ENCODE measurements at regions not wholly inside any gene's neighbourhood (a gene's known extent, or its start where the extent isn't known, plus 50 kb on each side); places are given as distances from the start of the nearest gene placed in this dataset.

DNA sequence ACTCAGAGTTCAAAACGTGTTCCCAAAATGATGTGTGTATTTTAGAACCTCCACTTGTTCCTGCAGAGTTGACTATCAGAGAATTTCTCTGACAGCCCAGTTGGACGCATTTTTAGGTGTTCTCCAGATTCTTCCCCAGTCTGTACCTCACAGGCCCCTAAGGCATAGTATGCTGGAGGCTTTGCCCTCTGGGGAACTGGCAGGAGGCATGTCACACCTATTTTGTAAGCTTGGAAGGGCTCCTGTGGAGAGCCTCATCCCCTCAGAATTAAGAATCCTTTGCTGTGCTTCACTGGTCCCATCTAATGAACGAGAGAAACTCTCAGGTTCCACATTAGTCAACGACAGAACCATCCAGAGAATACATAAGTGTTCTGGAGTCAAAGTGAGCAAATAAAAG lies 144.1 kb upstream of the SLC30A5 start:
- ATAC-seq, result no peak
- H3K9me3 Mint-ChIP-seq, result no peaks in the 10 kb centered on the region
- H3K36me3 Mint-ChIP-seq, result no peaks in the 10 kb centered on the region
- no peak overlapping the region for H3K27ac Mint-ChIP-seq
- DNase-seq (ENCODE audit: low spot score in 2 of 2), result no peak

GRCh38 chr5:68950125-68950524 lies 143.7 kb upstream of the SLC30A5 start:
- no peak overlapping the region for H3K27ac Mint-ChIP-seq
- no peaks in the 10 kb centered on the region for H3K36me3 Mint-ChIP-seq
- ATAC-seq (no peak), DNase-seq (ENCODE audit: low spot score in 2 of 2) (no peak)
- no peaks in the 10 kb centered on the region for H3K9me3 Mint-ChIP-seq

DNA sequence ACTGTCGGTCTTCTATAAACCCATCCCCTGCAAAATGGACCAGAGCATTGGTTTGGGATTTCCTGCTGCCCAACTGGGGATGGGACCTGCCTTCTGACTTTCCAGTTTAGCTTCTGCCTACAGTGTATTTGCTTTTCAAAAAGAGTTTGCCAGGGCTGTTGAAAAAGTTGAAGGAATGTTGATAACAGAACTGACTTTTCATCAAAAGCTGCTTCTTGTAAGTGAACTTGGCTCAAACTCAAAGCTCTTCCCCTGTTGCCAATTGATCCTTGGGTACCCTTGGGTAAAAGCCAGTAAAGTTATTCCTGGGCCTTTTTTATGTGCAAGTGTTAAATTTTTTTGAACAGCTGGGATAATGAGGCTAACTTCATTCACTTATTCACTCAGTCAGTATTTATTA lies 142.9 kb upstream of the SLC30A5 start:
- Mint-ChIP-seq H3K27ac (no peak overlapping the region), H3K36me3 (no peaks in the 10 kb centered on the region), H3K9me3 (no peaks in the 10 kb centered on the region)
- ATAC-seq (no peak), DNase-seq (ENCODE audit: low spot score in 2 of 2) (no peak)

GRCh38 chr5:68953231-68953874 lies 140.5 kb upstream of the SLC30A5 start:
- H3K27ac Mint-ChIP-seq, result no peak overlapping the region
- DNase-seq (ENCODE audit: low spot score in 2 of 2) (no peak), ATAC-seq (no peak)
- no peaks in the 10 kb centered on the region for H3K9me3 Mint-ChIP-seq
- no peaks in the 10 kb centered on the region for H3K36me3 Mint-ChIP-seq

DNA sequence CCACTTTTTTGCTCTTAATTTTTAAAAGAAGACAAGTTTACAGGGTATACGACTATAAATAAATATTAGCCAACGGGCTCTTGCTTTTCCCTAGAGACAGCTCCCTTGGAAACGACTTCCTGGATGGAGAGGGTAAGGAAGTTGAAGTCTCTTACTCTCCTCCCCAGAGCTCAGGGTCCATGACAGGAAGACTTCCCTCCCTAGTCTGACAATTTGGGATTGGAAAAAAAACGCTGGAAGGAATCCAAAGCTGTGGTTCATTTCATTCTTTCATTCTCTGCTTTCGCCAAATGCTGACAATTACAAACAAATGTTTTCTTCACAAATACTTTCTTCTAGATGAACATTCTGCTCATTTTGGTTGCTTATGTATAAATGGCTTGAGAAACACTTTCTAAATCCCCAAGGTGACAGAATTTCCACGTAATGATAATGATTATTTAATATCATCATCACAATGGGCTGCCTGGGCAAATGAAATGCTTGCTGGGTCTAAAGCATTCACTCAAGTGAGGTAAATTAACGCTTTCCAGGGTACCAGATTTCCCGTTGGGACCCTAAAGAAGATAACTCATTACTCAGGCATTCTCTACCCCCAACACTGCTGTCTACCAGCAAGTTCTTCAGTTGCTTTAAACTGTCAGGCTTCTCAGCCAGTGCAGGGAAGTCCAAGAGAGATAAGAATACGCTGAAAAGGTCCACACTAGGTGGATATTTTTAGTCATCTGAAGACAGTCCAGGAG lies 139.8 kb upstream of the SLC30A5 start:
- no peak for DNase-seq (ENCODE audit: low spot score in 2 of 2)
- H3K27ac Mint-ChIP-seq, result no peak overlapping the region
- H3K9me3 Mint-ChIP-seq, result no peaks in the 10 kb centered on the region
- no peaks in the 10 kb centered on the region for H3K36me3 Mint-ChIP-seq
- ATAC-seq, result no peak

- Mint-ChIP-seq H3K9me3 (no peaks in the 10 kb centered on the region), H3K36me3 (no peaks in the 10 kb centered on the region), H3K27ac (no peak overlapping the region)
- DNase-seq (ENCODE audit: low spot score in 2 of 2) (no peak), ATAC-seq (no peak)
Measured at GRCh38 chr5:68954618-68954910, 139.2 kb upstream of the SLC30A5 start.

- DNase-seq (ENCODE audit: low spot score in 2 of 2) (no peak), ATAC-seq (no peak)
Measured at GRCh38 chr5:68957591-68957990, 136.2 kb upstream of the SLC30A5 start.

GRCh38 chr5:68958428-68958827 lies 135.4 kb upstream of the SLC30A5 start:
- Mint-ChIP-seq H3K36me3 (no peaks in the 10 kb centered on the region), H3K9me3 (no peaks in the 10 kb centered on the region), H3K27ac (no peak overlapping the region)
- DNase-seq (ENCODE audit: low spot score in 2 of 2), result no peak
- no peak for ATAC-seq

More at GRCh38 chr5:68957591-68957990, 136.2 kb upstream of the SLC30A5 start:
- H3K9me3 Mint-ChIP-seq, result no peaks in the 10 kb centered on the region
- H3K36me3 Mint-ChIP-seq, result no peaks in the 10 kb centered on the region
- no peak overlapping the region for H3K27ac Mint-ChIP-seq

GRCh38 chr5:68960456-68960855 lies 133.4 kb upstream of the SLC30A5 start:
- ATAC-seq (no peak), DNase-seq (ENCODE audit: low spot score in 2 of 2) (no peak)
- Mint-ChIP-seq H3K9me3 (no peaks in the 10 kb centered on the region), H3K36me3 (no peaks in the 10 kb centered on the region), H3K27ac (no peak overlapping the region)

- Mint-ChIP-seq H3K27ac (no peak overlapping the region), H3K36me3 (no peaks in the 10 kb centered on the region), H3K9me3 (no peaks in the 10 kb centered on the region)
- ATAC-seq (no peak), DNase-seq (ENCODE audit: low spot score in 2 of 2) (no peak)
Measured at GRCh38 chr5:68960961-68961360, 132.9 kb upstream of the SLC30A5 start.

- no peaks in the 10 kb centered on the region for H3K9me3 Mint-ChIP-seq
Measured at GRCh38 chr5:68961762-68962161, 132.1 kb upstream of the SLC30A5 start.

DNA sequence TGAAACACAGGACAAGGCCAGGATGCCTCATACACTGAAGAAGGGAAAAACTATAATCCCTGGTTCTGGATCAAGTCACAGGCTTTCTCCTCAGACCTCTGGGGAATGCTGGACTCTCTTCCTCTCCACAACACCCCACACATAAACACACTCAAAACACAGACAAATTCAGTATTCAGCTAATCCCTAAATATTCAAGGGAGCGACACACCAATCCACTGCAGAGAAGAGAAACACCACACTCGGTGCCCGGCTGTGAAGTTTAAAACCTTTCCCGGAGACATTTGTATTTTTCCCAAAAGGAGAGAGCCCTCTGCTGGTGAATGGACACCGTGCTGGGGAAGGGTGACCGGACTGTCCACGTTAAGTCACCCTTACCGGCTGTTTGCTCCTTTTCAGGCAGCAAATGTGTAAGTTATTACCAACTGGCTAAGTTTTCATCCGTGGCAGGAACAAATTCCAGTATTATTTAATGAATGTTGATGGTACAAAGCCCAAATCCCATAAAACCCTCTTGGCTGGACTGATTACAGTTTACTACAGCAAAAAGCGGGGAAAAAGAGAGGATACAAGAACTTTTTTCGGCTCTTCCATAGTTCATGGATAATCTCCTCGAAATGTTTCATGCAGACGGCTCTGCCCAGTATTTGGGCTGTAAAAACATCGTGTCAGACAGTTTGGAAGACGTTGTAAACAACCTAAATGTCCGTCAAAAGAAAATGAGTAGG lies 130.9 kb upstream of the SLC30A5 start:
- ATAC-seq (no peak), DNase-seq (ENCODE audit: low spot score in 2 of 2) (peak in 1 of 2 donors; percentile 5)
- no peaks in the 10 kb centered on the region for H3K36me3 Mint-ChIP-seq
- no peaks in the 10 kb centered on the region for H3K9me3 Mint-ChIP-seq
- H3K27ac Mint-ChIP-seq, result no peak overlapping the region

More at GRCh38 chr5:68961762-68962161, 132.1 kb upstream of the SLC30A5 start:
- Mint-ChIP-seq H3K27ac (no peak overlapping the region), H3K36me3 (no peaks in the 10 kb centered on the region)
- DNase-seq (ENCODE audit: low spot score in 2 of 2) (no peak), ATAC-seq (no peak)

DNA sequence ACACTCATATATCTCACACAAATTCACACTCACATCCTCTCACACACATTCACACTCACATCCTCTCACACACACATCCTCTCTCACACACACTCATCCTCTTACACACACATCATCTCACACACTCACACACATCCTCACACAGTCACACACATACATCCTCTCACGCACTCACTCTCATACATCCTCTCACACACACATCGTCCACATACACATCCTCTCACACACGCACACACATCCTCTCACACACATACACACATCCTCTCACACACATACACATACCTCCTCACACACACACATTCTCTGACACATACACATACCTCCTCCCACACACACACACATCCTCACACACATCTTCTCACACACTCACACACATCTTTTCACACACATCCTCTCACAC lies 129.1 kb upstream of the SLC30A5 start:
- no peak for ATAC-seq
- Mint-ChIP-seq H3K36me3 (no peaks in the 10 kb centered on the region), H3K9me3 (no peaks in the 10 kb centered on the region), H3K27ac (no peak overlapping the region)
- no peak for DNase-seq (ENCODE audit: low spot score in 2 of 2)

DNA sequence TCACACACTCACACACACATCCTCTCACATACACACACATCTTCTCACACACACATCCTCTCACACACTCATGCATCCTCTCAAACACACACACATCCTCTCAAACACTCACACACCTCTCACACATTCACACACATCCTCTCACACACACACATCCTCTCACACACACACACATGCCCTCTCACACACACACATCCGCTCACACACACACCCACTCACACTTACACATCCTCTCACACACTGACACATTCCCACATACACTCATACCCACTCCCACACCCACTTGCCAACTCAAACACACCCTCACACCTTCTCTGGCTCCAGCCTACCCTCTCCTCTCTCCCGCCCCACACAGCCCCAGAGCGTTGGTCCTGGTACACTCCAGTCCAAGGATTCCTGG lies 127.9 kb upstream of the SLC30A5 start:
- ATAC-seq, result no peak
- Mint-ChIP-seq H3K9me3 (no peaks in the 10 kb centered on the region), H3K36me3 (no peaks in the 10 kb centered on the region), H3K27ac (no peak overlapping the region)
- DNase-seq (ENCODE audit: low spot score in 2 of 2), result no peak

- DNase-seq (ENCODE audit: low spot score in 2 of 2) (no peak), ATAC-seq (no peak)
- Mint-ChIP-seq H3K9me3 (no peaks in the 10 kb centered on the region), H3K36me3 (no peaks in the 10 kb centered on the region), H3K27ac (no peak overlapping the region)
Measured at GRCh38 chr5:68966596-68966995, 127.2 kb upstream of the SLC30A5 start.

GRCh38 chr5:68968429-68968828 lies 125.4 kb upstream of the SLC30A5 start:
- Mint-ChIP-seq H3K9me3 (no peaks in the 10 kb centered on the region), H3K36me3 (peaks cover 0 to under 1% of the 10 kb centered on the region in 2 donors), H3K27ac (no peak overlapping the region)
- ATAC-seq (no peak), DNase-seq (ENCODE audit: low spot score in 2 of 2) (no peak)

DNA sequence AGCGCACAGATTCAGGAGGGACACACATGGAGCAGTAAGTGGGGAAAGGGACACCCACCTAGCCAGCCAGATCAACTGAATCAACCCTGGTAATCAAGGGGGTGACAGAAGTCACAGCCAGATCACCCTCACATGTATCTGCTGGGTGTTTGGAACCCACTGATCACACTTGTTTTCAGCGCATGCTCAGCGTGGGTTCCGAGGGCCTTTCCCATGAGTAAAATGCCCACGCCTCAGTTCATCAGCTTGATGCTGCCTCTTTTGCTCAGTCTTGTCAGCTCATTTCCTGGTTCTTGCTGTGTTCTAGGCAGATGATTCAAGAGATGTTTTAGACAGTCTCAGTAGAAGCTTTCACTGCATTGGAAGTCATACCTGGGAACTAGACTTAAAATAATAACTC lies 123.2 kb upstream of the SLC30A5 start:
- ATAC-seq (no peak), DNase-seq (ENCODE audit: low spot score in 2 of 2) (no peak)
- Mint-ChIP-seq H3K27ac (no peak overlapping the region), H3K9me3 (peaks cover 2% of the 10 kb centered on the region in 2 donors), H3K36me3 (peaks cover 3 to 7% of the 10 kb centered on the region in 2 donors)

- ATAC-seq, result no peak
- no peak overlapping the region for H3K27ac Mint-ChIP-seq
- H3K36me3 Mint-ChIP-seq, result peaks cover 12 to 14% of the 10 kb centered on the region in 2 donors
- H3K9me3 Mint-ChIP-seq, result peaks cover 5 to 15% of the 10 kb centered on the region in 2 donors
- no peak for DNase-seq (ENCODE audit: low spot score in 2 of 2)
Measured at GRCh38 chr5:68973696-68974095, 120.1 kb upstream of the SLC30A5 start.

Data from activated naive CD4-positive, alpha-beta T cell treated with anti-CD3 and anti-CD28 coated beads, Interleukin-2, amount 50 U/mL, for 72 hours (primary cell).